D341Med (cell line): ENCODE measurements at regions not wholly inside any gene's neighbourhood (a gene's known extent, or its start where the extent isn't known, plus 50 kb on each side); places are given as distances from the start of the nearest gene placed in this dataset.
A peak's percentile ranks its signal among the peaks of the same experiment; 100 is the strongest.

Source experiments
- DNase-seq: peaks from one replicate; pipeline ENCODE4 v3.0.0; 2012; ENCODE audit warnings: low spot score

GRCh38 chr11:112540261-112540660, 279.6 kb upstream of the PLET1 start:
- DNase-seq: no peak

DNA sequence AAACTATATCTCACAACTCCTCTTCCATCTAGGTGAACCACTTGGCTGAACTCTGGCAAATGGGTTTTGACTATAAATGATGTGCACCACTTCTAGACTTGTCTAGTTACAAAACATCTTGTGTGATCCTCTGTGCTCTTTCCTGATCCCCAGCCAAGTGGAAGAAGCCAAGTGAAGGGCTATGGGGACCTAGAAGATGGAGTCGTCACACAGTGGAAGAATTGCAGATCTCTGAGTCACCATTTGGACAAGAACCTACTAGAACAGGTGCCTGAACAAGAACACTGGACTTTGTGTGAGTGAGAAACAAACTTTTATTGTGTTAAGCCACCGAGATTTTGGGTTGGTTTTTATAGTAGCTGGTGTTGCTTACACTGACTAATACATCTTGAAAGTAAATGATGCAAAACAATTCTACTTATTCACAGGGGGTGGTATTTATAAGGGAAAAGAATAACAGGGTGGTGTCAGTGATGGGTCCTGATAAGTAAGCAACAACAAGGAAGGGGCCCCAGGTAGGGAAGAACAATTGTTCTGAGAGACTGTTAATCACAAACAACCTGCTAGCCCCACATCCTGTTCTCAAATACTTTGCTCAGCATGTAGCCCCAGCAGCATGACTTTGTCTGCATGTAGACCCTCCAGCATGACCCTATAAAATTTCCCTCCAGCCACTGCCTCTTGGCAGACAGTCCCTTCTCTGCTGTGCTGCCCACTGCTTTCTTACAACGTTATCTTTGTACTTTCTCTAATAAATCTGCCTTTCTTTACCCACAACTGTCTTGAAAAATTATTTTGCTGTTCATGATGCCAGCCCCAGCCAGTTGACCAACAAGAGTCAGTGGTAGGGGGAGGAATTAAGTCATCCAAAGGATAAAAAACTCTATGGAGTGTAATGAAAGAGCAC, 280.7 kb upstream of the PLET1 start:
- no peak for DNase-seq

GRCh38 chr11:112542479-112542878, 281.8 kb upstream of the PLET1 start:
- no peak for DNase-seq

DNA sequence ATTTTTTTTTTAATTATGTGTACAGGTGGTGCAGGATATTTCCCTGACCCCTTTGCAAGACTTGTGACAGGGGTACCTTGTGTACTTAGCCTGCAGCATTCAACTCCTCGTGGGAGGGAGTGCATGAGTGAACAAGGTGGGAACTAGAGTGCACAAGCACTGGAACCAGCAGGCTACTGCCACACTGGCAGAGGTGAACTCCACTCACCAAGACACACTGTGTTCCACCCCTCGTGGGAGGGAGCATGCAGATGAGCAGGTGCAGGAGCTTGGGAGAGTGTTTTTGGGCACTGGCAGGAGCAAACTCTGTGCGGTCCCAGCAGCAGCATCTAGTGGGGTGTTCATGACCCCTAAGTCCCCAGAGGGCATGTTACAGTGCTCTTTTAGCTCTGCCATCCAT, 282.7 kb upstream of the PLET1 start:
- DNase-seq: no peak

DNA sequence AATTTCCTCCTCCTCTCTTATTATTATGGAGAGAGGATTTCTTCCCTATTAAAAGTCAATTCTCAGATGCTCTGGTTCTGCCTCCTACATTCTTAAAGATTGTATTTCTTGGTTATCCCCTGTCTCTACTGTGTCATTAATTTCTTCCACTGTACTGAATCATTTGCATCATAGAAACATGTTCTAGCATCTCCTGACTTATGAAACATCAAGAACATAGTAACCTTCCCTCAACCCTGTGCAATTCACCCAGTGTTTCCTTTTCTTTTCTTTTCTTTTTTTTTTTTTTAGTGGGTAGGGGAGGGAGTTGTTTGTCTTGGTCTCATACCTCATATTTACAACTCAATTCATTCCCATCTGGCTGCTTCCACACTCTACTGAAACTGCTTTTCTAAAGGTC, 288.0 kb upstream of the PLET1 start:
- DNase-seq: no peak

GRCh38 chr11:112553205-112553731, 292.6 kb upstream of the PLET1 start:
- no peak for DNase-seq

- DNase-seq: no peak
Measured at GRCh38 chr11:112554586-112554985, 293.9 kb upstream of the PLET1 start.

- peak; percentile 56 for DNase-seq
Measured at GRCh38 chr11:112555491-112556364, 295.1 kb upstream of the PLET1 start.

GRCh38 chr11:112558691-112559090, 298.0 kb upstream of the PLET1 start:
- DNase-seq: no peak

- DNase-seq: no peak
Measured at GRCh38 chr11:112563808-112564207, 303.1 kb upstream of the PLET1 start.

DNA sequence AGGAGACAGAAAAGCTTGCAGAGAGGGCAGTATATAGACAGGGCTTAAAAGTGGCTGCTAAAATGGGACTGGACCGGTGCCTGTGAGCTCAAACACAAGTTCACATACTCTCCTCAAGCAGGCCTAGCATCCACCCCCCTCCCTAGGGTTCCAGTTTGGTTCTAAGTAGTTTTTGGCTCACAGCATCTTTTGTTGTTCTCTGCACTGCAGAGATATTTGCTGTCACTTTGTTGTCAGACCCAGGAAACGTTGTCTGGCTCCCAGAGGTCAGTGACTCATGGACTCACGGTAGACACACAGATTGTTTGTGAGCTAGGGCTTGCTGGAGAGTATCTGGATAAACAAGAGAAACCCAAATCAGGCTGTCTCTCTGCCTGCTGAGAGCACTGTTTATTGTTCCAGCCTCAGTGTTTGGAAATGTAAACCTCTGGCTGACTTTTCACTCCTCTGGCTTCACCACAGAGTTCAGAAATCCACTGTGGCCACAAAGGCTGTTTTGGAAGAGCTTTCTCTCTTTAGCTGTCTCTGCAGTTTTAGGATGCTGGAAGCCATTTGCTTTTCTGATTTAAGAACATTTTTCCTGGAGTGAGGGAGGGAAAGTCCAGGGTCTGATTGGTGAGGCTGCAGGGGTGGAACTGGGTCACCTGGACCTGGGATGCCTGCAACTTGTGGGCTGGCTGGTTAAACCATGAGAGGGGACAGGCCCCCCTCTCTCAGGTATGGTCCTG, 303.7 kb upstream of the PLET1 start:
- DNase-seq: no peak

DNA sequence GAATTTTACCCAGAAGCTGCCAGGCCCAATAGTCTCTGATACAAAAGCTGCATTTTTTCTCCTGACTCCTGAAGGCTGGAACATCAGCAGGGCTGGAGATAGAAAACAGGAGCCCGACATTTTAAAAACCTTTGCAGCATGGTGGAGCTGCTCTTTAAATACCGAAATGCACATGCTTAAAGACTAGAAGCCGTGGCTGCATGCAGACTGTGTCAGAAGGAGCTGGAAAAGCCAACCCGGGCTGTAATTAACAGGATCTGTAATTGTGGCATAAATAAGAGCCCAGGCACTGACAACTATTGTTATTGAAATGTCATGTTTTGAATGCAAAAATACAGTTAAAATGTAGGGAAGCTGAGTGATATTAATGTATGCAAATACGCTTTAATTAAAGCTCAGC, 304.9 kb upstream of the PLET1 start:
- no peak for DNase-seq

DNA sequence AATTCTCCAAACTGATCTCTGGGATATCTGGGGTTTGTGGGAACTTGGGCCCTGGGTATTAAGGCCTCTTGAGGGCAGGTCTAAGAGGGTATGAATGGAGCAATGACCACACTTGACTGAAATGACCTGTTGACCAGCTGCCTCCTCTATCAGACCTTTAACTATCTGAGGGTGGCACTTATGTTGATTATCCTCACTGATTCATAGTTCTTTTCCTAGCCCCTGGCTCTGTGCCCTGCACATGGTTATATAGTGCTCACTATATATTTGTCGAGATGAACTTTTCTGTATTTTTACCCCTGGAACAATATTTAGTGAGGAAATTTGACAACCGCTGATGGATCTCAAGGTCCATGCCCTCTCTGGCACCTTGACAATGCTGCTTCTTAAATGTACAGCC, 305.5 kb upstream of the PLET1 start:
- no peak for DNase-seq

DNA sequence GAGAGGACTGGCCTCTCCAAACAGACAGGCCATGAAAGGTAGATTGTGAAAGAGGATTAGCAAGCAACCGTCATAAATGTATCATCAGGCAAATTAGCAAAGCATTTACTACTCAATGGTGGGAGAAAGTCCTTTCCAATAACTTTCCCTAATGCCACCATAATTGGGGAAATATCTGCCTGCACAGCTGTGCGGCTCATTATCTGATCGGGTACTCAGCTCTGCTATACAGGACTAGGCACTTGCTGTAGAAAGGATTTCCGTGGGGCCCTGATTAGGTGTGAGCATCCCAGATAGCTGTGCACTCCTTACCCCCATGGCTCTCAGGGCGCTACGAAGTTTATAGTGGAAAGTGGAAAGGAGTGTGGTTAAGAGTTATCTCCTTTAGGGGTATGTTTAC, 309.7 kb upstream of the PLET1 start:
- peak; percentile 46 for DNase-seq

- no peak for DNase-seq
Measured at GRCh38 chr11:112579282-112579681, 318.6 kb upstream of the PLET1 start.

- DNase-seq: no peak
Measured at GRCh38 chr11:112580864-112581263, 320.2 kb upstream of the PLET1 start.

DNA sequence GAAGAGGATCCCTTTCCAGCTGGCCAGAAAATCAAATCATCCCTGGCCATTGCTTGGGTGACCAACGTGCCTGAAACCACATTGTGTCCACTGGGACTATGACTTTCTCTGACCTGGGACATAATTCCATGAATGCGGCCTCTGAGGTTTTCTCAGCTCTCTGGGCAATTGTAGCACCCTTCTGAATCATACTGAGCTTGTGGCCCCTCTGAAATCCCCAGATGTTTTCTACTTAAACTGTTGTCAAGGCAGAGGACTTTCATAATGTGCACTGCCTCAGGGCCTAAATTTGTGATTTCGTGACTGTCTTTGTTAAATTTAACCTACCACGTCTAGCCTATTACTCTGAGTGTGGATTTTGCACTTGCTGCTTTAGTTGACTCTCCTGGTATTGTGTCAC, 321.1 kb upstream of the PLET1 start:
- DNase-seq: no peak

DNA sequence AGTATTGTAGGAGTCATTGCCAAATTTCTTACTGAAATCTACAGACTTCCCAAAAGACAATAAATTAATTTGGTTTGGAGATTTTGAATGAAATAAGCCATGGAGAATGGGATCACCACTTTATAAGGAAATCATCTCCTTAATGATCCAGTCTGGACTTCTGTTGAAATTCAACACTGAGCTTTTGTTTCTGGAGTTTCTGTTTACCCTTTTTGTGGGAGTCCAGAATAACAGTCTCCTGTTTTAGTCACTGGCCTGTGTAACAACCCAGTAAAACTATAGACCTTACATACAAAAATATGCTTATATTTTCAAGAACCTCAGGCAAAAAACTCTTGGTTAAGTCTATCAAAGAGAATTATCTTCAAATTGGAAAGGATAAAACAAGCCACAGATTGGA, 321.7 kb upstream of the PLET1 start:
- no peak for DNase-seq

- DNase-seq: no peak
Measured at GRCh38 chr11:112583261-112583893, 322.7 kb upstream of the PLET1 start.

DNA sequence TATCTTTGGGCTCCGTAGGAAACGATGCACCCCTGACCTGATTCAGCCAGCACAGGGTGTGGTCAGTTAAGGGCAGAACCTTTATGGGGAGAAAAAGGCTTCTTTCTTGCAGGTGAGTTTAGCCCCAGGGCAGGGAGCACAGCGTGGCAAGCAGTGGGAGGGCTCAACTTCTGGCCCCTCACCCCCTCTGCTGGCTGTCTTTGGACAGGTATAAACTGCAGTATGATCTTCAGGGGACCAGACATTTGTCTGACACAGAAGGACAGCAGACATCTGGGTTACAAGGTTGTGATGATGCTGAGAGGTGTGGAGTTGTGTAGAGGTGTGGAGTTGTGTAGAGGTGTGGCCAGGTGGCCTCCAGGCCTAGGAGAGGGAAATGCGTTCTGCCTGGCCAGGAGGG, 324.0 kb upstream of the PLET1 start:
- DNase-seq: peak; percentile 48

- DNase-seq: no peak
Measured at GRCh38 chr11:112587664-112588063, 327.0 kb upstream of the PLET1 start.

DNA sequence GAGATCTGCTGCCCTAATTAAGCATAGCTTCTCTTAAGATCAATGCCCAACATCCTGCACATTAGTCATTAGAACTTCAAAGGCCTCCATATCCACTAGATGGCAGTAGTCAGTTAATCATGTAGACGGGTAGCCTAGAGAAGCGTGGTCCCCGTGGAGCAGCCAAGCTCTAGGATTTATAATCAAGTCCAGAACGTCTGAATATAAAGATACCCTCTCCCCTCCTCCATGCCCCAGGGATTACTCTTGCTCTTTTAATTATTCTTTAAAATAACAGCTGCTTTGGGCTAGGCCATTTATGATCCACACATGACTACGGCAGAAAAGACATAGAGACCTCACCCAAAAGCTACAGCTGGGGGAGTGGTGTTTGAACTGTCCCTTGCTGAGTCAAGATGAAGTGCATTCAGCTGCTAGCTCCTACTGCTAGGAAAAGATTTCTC, 327.6 kb upstream of the PLET1 start:
- peak; percentile 77 for DNase-seq
